WI38 (cell line): ENCODE measurements at regions not wholly inside any gene's neighbourhood (a gene's known extent, or its start where the extent isn't known, plus 50 kb on each side); places are given as distances from the start of the nearest gene placed in this dataset.

Source experiments
- H3K4me3 ChIP-seq: 2 replicates; pipeline ENCODE4 v1.5.1; 2011; ENCODE audit warnings: low read depth, mild to moderate bottlenecking, control low read depth, low read length
- CTCF ChIP-seq: IDR thresholded peaks from 2 replicates; pipeline ENCODE4 v1.5.1; 2012; ENCODE audit warnings: low read depth, mild to moderate bottlenecking, control low read depth, low read length

GRCh38 chr12:19897900-19898408 lies 458.7 kb downstream of the AEBP2 start:
- no peak for TF ChIP-seq CTCF
- no peak overlapping the region for H3K4me3 ChIP-seq

DNA sequence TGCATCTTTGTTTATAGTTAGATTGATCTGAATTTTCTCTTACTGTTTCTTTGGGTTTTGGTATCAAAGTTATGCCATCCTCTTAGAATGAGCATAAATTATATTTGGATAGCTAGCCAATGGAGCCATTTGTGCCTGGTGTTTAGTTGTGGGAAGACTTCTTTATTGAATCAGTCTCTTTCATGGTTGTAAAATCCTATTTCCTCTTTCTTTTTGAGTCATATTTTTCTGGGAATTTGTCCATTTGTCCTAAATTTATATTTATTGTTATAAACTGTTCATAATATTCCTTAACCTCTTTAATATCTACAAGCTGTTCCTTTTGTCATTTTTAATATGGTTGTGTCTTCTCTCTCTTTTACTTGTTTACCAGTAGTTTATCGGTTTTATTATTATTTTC lies 462.5 kb downstream of the AEBP2 start:
- TF ChIP-seq CTCF: no peak
- H3K4me3 ChIP-seq: no peak overlapping the region

GRCh38 chr12:19904819-19905218 lies 463.5 kb upstream of the PDE3A start:
- no peak for TF ChIP-seq CTCF
- H3K4me3 ChIP-seq: no peak overlapping the region

GRCh38 chr12:19908830-19909229 lies 459.5 kb upstream of the PDE3A start:
- no peak overlapping the region for H3K4me3 ChIP-seq
- no peak for TF ChIP-seq CTCF

DNA sequence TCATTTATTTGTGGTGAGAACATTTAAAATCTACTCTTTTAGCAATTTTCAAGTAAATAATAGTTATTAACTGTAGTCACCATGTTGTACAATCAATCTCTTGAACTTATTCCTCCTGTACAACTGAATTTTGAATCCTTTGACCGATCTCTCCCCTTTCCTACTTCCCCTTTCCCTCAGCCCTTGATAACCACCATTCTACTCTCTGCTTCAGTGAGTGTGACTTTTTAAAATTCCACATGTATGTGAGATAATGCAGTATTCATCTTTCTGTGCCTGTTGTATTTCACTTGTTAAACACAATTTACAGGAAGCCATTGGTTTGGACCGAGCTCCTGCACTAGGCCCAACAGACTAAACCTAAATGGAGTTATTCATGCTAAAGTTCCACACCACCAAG lies 458.9 kb upstream of the PDE3A start:
- no peak for TF ChIP-seq CTCF
- H3K4me3 ChIP-seq: no peak overlapping the region

DNA sequence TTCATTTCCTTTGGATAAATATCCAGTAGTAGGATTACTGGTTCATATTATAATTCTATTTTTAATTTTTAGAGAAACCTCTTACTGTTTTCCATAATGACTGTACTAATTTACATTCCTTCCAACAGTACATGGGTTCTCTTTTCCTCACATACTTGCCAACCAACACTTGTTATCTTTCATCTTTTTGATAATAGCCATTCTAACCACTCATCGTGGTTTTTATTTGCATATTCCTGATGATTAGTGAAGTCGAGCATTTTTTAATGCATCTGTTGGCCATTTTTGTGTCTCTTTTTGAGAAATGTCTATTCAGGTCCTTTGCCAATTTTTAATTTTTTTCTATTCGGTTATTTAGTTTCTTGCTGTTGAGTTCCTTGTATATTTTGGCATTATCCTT lies 457.7 kb upstream of the PDE3A start:
- no peak for TF ChIP-seq CTCF
- no peak overlapping the region for H3K4me3 ChIP-seq

GRCh38 chr12:19912991-19913390 lies 455.3 kb upstream of the PDE3A start:
- TF ChIP-seq CTCF: no peak
- H3K4me3 ChIP-seq: no peak overlapping the region
